Fibroblast of lung (primary cell): ENCODE measurements at regions not wholly inside any gene's neighbourhood (a gene's known extent, or its start where the extent isn't known, plus 50 kb on each side); places are given as distances from the start of the nearest gene placed in this dataset.

Experiments
- DNase-seq, 2 donors: peaks; one replicate each; pipeline versions ENCODE4 v3.0.0 to v3.0.0-alpha.2; 2010; ENCODE audit warnings: low read depth in 2 of 2
- H2AFZ ChIP-seq: 2 replicates; pipeline ENCODE4 v1.5.1; 2012; ENCODE audit warnings: low read length, control low read depth, inconsistent platforms
- H3K27ac ChIP-seq: 2 replicates; pipeline ENCODE4 v1.5.1; 2011; ENCODE audit warnings: low read length, control low read depth; ENCODE audit not compliant: insufficient read depth
- H3K27me3 ChIP-seq: 2 replicates; pipeline ENCODE4 v1.5.1; 2011; ENCODE audit warnings: mild to moderate bottlenecking, low read length; ENCODE audit not compliant: control insufficient read depth, insufficient read depth
- H3K36me3 ChIP-seq: 2 replicates; pipeline ENCODE4 v1.5.1; 2011; ENCODE audit warnings: low read length; ENCODE audit not compliant: control insufficient read depth, insufficient read depth
- H3K4me1 ChIP-seq: 2 replicates; pipeline ENCODE4 v1.5.1; 2011; ENCODE audit warnings: low read length; ENCODE audit not compliant: control insufficient read depth, insufficient read depth; ENCODE audit errors: extremely low read depth
- H3K4me2 ChIP-seq: 2 replicates; pipeline ENCODE4 v1.5.1; 2011; ENCODE audit warnings: low read length, control low read depth; ENCODE audit not compliant: insufficient read depth; ENCODE audit errors: extremely low read depth
- H3K4me3 ChIP-seq, 4 experiments: fragments of 200-600 bp in 1 of 4; sonication (generic) in 1 of 4; replicated peaks in 1 of 4; 2 replicates each; pipeline ENCODE4 v1.5.1; 2011 to 2016; ENCODE audit warnings: low read length in 4 of 4, low read depth in 3 of 4, mild to moderate bottlenecking in 3 of 4, control low read depth in 2 of 4, inconsistent platforms in 1 of 4, mixed read lengths in 1 of 4; ENCODE audit not compliant: insufficient read depth in 1 of 4; ENCODE audit errors: control extremely low read depth in 1 of 4
- H3K79me2 ChIP-seq: 2 replicates; pipeline ENCODE4 v1.5.1; 2012; ENCODE audit warnings: mild to moderate bottlenecking, low read length, inconsistent platforms; ENCODE audit not compliant: control insufficient read depth, insufficient read depth
- H3K9ac ChIP-seq: 2 replicates; pipeline ENCODE4 v1.5.1; 2011; ENCODE audit warnings: mild to moderate bottlenecking, low read length, control low read depth; ENCODE audit not compliant: insufficient read depth
- H3K9me3 ChIP-seq: 2 replicates; pipeline ENCODE4 v1.5.1; 2012; ENCODE audit warnings: low read depth, low read length; ENCODE audit not compliant: control insufficient read depth, insufficient read depth
- H4K20me1 ChIP-seq: 2 replicates; pipeline ENCODE4 v1.5.1; 2011; ENCODE audit warnings: low read length; ENCODE audit not compliant: control insufficient read depth, insufficient read depth; ENCODE audit errors: extremely low read depth
- CTCF ChIP-seq, 2 donors: IDR thresholded peaks in 1 of 2; conservative IDR thresholded peaks in 1 of 2; 1 replicate in 1 of 2; 2 replicates in 1 of 2; pipeline ENCODE4 v1.5.1; 2011 to 2012; ENCODE audit warnings: low read length in 2 of 2, control low read depth in 1 of 2, inconsistent platforms in 1 of 2, low read depth in 1 of 2, mild to moderate bottlenecking in 1 of 2
- EZH2 ChIP-seq: IDR thresholded peaks from 2 replicates; pipeline ENCODE4 v1.5.1; 2012; ENCODE audit warnings: low read length, control low read depth, mild to moderate bottlenecking; ENCODE audit errors: missing control alignments

GRCh38 chr3:74375653-74376052 lies 238.8 kb downstream of the CNTN3 start:
- no peak overlapping the region for H3K9ac ChIP-seq
- no peak overlapping the region for H3K27ac ChIP-seq
- H3K4me1 ChIP-seq: no peaks in the 10 kb centered on the region
- no peaks in the 10 kb centered on the region for H3K36me3 ChIP-seq
- H3K4me2 ChIP-seq: no peak overlapping the region
- H3K4me3 ChIP-seq: no peak overlapping the region
- no peaks in the 10 kb centered on the region for H3K9me3 ChIP-seq
- no peak for DNase-seq
- H2AFZ ChIP-seq: no peak overlapping the region
- H3K79me2 ChIP-seq: no peaks in the 10 kb centered on the region
- H3K27me3 ChIP-seq: no peaks in the 10 kb centered on the region
- H4K20me1 ChIP-seq: no peaks in the 10 kb centered on the region
- TF ChIP-seq CTCF (conservative IDR thresholded peaks at IDR 0.05 in 1 of 2, IDR thresholded peaks at IDR 0.05 in 1 of 2; ENCODE audit: low read depth in 1 of 2, low read length in 2 of 2) (no peak), EZH2 (no peak)

GRCh38 chr3:74372743-74373142 lies 241.7 kb downstream of the CNTN3 start:
- Histone ChIP-seq H3K27ac (no peak overlapping the region), H3K27me3 (no peaks in the 10 kb centered on the region), H3K9ac (no peak overlapping the region), H3K36me3 (no peaks in the 10 kb centered on the region), H4K20me1 (no peaks in the 10 kb centered on the region), H2AFZ (no peak overlapping the region), H3K79me2 (no peaks in the 10 kb centered on the region), H3K9me3 (no peaks in the 10 kb centered on the region), H3K4me2 (no peak overlapping the region), H3K4me1 (no peaks in the 10 kb centered on the region), H3K4me3 (no peak overlapping the region)
- DNase-seq: no peak
- TF ChIP-seq EZH2 (no peak), CTCF (conservative IDR thresholded peaks at IDR 0.05 in 1 of 2, IDR thresholded peaks at IDR 0.05 in 1 of 2; ENCODE audit: low read depth in 1 of 2, low read length in 2 of 2) (no peak)

GRCh38 chr3:74370342-74370741 lies 244.1 kb downstream of the CNTN3 start:
- no peak overlapping the region for H3K9ac ChIP-seq
- TF ChIP-seq EZH2 (no peak), CTCF (conservative IDR thresholded peaks at IDR 0.05 in 1 of 2, IDR thresholded peaks at IDR 0.05 in 1 of 2; ENCODE audit: low read depth in 1 of 2, low read length in 2 of 2) (no peak)
- no peaks in the 10 kb centered on the region for H3K9me3 ChIP-seq
- H3K27me3 ChIP-seq: no peaks in the 10 kb centered on the region
- no peaks in the 10 kb centered on the region for H3K79me2 ChIP-seq
- no peak for DNase-seq
- no peak overlapping the region for H2AFZ ChIP-seq
- no peaks in the 10 kb centered on the region for H3K36me3 ChIP-seq
- H3K4me2 ChIP-seq: no peak overlapping the region
- H3K27ac ChIP-seq: no peak overlapping the region
- H3K4me1 ChIP-seq: no peaks in the 10 kb centered on the region
- H4K20me1 ChIP-seq: no peaks in the 10 kb centered on the region
- H3K4me3 ChIP-seq: no peak overlapping the region
